Activated CD4-positive, alpha-beta T cell treated with anti-CD3 and anti-CD28 coated beads, Interleukin-2, amount 50 U/mL, for 24 hours (primary cell): ENCODE measurements at regions not wholly inside any gene's neighbourhood (a gene's known extent, or its start where the extent isn't known, plus 50 kb on each side); places are given as distances from the start of the nearest gene placed in this dataset.

ENCODE experiments used
- DNase-seq, 2 donors: peaks; one replicate each; pipeline ENCODE4 v3.0.0-alpha.2; 2020; ENCODE audit warnings: low read depth in 1 of 2, low spot score in 1 of 2

DNA sequence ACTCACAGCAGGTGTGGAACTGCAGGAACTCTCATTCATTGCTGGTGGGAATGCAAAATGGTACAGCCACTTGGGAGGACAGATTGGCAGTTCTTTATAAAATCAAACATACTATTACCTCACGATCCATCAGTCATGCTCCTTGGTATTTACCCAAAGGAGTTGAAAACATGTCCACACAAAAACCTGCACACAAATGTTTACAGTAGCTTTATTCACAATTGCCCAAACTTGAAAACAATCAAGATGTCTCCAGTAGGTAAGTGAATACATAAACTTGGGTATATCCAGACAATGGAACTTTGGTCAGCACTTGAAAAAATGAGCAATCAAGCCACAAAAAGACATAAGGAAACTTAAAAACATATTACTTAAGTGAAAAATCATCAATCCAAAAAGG is 215.5 kb downstream of the IRX1 start:
- no peak for DNase-seq

DNA sequence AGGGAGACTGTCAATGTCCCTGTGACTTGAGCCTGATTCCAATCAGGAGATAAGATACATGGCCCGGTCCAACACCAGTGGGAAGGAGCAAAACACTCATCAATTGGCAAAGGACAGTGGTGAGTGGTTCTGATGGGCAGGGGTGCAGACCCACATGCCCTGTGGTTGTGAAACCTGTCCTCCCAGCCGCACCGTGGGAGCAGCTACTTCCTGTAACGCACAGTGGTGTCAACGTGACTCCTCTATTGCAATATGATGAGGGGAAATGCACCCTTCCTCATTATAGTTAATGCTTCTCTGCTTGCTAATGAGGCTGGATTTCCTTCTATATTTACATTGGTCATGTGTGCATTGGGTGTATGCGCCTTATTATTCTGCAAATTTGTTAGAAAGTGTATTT is 223.0 kb downstream of the IRX1 start:
- DNase-seq = no peak

- no peak for DNase-seq
Measured at GRCh38 chr5:3825531-3826451, 230.2 kb downstream of the IRX1 start.

- no peak for DNase-seq
Measured at GRCh38 chr5:3827624-3828023, 232.0 kb downstream of the IRX1 start.

- DNase-seq = no peak
Measured at GRCh38 chr5:3828761-3829160, 233.1 kb downstream of the IRX1 start.

GRCh38 chr5:3833566-3833965 is 237.9 kb downstream of the IRX1 start:
- DNase-seq = no peak

- DNase-seq = no peak
Measured at GRCh38 chr5:3835811-3836210, 240.2 kb downstream of the IRX1 start.

- DNase-seq = no peak
Measured at GRCh38 chr5:3836528-3836927, 240.9 kb downstream of the IRX1 start.

- no peak for DNase-seq
Measured at GRCh38 chr5:3837506-3837905, 241.9 kb downstream of the IRX1 start.

DNA sequence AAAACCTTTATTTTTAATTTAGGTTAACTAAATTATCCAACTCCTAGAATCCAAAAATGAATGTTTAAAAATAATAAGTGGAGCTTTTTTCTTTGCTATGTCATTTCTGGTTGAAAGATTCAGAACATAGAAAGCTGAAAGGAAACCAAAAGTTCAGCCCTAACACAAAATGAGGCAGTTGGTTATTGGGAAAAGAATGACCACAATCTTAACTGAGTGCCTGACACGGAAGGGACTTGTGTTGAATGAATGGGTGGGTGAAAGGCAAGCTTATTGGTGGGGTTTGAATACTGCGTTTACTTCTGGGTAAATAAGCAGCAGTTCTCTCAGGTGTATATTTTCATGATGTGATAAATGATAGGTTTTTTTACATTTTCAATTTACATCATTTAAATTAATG is 243.5 kb downstream of the IRX1 start:
- no peak for DNase-seq

- no peak for DNase-seq
Measured at GRCh38 chr5:3842591-3842990, 247.0 kb downstream of the IRX1 start.

DNA sequence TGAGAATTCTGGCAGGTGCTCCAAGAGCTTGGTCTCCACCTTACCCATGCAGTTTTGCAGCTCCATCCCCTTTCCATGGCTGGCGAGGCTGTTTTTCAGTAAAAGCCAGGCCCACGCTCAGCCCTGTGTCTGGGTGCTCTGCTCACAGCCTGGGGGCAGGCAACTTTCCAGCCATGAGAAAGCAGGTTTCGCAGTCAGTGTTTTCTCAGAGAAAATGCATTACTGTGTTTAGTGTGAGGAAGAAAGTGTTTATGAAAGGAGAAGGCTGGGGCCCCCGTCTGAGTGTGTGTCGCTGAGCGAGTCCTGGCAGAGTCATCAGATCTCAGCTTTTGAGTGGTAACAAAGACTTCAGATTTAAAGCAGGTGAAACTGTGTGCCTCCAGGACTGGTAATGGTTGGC is 248.1 kb downstream of the IRX1 start:
- no peak for DNase-seq

GRCh38 chr5:3844266-3844665 is 248.6 kb downstream of the IRX1 start:
- DNase-seq = no peak

GRCh38 chr5:3845230-3845629 is 249.6 kb downstream of the IRX1 start:
- no peak for DNase-seq

GRCh38 chr5:3852161-3852916 is 256.7 kb downstream of the IRX1 start:
- DNase-seq = no peak

- no peak for DNase-seq
Measured at GRCh38 chr5:3853362-3853761, 257.7 kb downstream of the IRX1 start.

DNA sequence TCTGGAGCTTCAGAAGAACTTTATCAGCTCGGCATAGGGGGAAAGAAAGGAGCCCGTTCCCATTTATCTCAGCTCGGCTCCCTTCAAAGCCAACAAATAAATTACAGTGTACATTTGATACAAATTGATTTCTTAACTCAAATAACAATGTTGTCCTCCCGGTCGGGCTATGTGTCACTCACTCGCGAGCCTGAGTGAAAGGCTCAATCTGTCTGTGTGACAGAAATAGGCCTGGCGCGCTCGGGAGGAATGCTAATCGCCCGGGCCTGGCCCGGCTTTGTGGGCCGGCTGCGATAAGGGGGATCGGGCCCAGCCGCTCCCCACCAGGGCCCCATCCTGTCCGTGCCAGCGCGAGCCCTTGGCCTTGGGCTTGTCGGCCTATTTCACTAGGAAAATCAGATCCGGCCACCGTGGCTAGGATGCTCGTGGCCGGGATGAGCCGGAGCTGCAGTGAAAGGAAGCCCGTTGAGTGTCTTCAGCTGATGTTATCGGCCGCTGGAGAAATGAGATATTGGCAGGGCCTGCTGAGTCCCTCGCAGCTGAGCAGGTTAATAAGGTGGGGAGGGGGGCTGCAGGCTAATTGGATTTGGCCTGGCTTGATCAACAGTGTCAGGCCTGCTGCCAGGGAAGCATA is 258.7 kb downstream of the IRX1 start:
- no peak for DNase-seq

DNA sequence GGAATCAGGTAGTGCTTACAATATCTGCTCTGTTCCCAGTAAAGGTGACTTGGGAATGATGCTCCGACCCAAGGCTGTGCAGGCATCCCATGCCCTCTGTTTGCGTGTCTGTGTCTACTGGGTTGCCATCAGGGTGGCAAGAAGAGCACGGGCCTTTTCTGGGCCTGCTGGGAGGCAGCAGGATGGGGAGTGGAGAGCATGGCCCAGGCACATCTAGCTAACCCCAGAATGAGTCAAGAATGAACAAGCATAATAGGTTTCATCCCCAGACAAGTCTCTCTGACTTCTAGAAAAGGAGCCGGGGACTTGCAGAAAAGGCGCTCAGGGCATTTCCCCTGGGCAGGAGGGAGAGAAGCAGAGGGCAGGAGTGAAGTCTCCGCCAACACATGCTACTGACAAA is 260.4 kb downstream of the IRX1 start:
- no peak for DNase-seq

DNA sequence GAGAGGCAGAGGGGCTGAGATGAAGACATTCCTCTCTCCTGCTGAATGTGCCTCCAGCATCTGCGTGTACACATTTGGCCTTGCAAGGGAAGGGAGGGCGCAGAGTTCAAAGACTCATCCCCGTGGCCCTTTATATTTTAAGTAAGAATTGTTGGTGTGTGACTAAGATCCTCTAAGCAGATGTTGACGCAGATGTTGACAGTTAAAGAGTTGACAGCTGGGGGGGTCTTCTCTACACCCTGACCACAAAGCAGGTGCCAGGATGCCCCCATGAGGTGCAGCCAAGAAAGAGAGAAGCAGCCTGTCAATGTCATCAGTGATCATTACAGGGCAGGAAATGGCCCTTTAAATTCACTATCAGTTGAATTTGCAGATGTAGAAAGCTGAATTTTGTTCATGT is 262.9 kb downstream of the IRX1 start:
- DNase-seq = no peak

DNA sequence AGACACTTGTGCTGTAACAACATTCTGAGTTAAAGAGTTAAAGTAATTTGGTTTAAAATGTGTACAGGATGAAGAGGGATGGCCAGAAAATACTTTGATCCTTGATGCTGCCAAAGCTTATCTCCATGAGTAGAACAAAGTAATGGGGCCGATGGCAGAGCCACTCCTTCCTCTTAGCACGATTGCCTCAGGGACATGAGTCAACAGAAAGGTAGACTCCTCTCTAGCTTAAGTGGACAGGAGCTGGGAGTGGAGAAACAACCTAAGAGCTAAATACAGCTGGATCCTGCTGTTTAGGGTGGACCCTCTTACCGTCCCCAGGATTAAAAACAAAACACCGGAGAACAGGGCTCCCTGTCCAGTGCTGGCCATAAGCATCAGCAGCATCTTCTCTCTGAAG is 267.3 kb downstream of the IRX1 start:
- no peak for DNase-seq

DNA sequence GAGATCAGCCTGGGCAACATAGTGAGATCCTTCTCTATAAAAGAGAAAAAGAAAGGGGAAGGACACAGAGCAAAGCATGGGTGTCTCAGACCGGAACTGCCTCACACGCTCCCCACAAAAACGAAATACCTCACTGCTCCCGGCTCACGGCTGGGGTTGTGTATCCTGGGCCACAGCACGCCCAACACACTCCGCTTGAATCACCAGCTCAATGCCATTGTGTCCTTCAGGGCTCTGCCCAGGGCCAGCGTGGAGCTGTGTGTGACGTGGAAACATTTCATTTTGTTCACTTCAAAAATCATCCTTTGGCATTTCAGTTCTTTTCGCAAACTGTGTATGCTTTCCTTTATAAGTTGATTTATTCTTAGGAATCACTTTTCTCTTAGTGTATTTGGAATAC is 279.5 kb downstream of the IRX1 start:
- DNase-seq = no peak

GRCh38 chr5:3878267-3878666 is 282.6 kb downstream of the IRX1 start:
- no peak for DNase-seq
